ENCODE measurements at regions not wholly inside any gene's neighbourhood (a gene's known extent, or its start where the extent isn't known, plus 50 kb on each side); places are given as distances from the start of the nearest gene placed in this dataset.

GRCh38 chrX:65392284-65392683 is 142.3 kb downstream of the LAS1L start:
- TF ChIP-seq POLR2AphosphoS5 (IDR thresholded peaks at IDR 0.05) (no peak), POLR2A (IDR thresholded peaks at IDR 0.05) (no peak), CTCF (IDR thresholded peaks at IDR 0.05) (no peak)
